IMR-90 (cell line): ENCODE measurements at regions not wholly inside any gene's neighbourhood (a gene's known extent, or its start where the extent isn't known, plus 50 kb on each side); places are given as distances from the start of the nearest gene placed in this dataset.

Experiments used
- ATAC-seq: fragments of 200-7000 bp; cut with Tn5 transposase; 2 replicates; pipeline ENCODE4 v1.9.1; 2020; ENCODE audit warnings: low read depth, mild to moderate bottlenecking, moderate library complexity
- BruUV-seq: library from RNA; stranded (reverse); fragments of 400-500 nt; replicated peaks from 2 replicates; lab custom pipeline; 2021; lab: Mats Ljungman, UMichigan
- CTCF ChIA-PET: fragments of 300-600 bp; formaldehyde crosslinking; extraction: SDS; loops from one replicate; lab custom pipeline; 2021; ENCODE audit warnings: antibody characterized with exemption; lab: Yijun Ruan, JAX
- POLR2A ChIA-PET: fragments of 300-600 bp; sonication (Branson Sonifier 250); formaldehyde crosslinking; loops from one replicate; lab custom pipeline; 2022; ENCODE audit warnings: antibody characterized with exemption; ENCODE audit not compliant: unreplicated experiment; lab: Charles Lee
- DNase-seq: peaks from one replicate; pipeline ENCODE4 v3.0.0; 2013
- H2AFZ ChIP-seq: replicated peaks from 2 replicates; pipeline ENCODE3; 2013; ENCODE audit warnings: low read length, mild to moderate bottlenecking; ENCODE audit not compliant: poor library complexity
- H2AK5ac ChIP-seq: 2 replicates; pipeline ENCODE4 v1.6.1; 2013; ENCODE audit warnings: low read depth, low read length, inconsistent platforms
- H2AK9ac ChIP-seq: replicated peaks from 2 replicates; pipeline ENCODE3; 2013; ENCODE audit warnings: mild to moderate bottlenecking, low read depth, low read length, moderate library complexity; ENCODE audit not compliant: poor library complexity
- H2BK120ac ChIP-seq: 2 replicates; pipeline ENCODE4 v1.6.1; 2013; ENCODE audit warnings: low read depth, low read length, inconsistent platforms
- H2BK15ac ChIP-seq: 3 replicates; pipeline ENCODE4 v1.6.1; 2013; ENCODE audit warnings: low read depth, low read length, inconsistent platforms
- H2BK20ac ChIP-seq: 2 replicates; pipeline ENCODE4 v1.6.1; 2013; ENCODE audit warnings: low read depth, mild to moderate bottlenecking, inconsistent platforms, low read length, moderate library complexity
- H2BK5ac ChIP-seq: 2 replicates; pipeline ENCODE4 v1.6.1; 2013; ENCODE audit warnings: mild to moderate bottlenecking, low read depth, low read length, inconsistent platforms; ENCODE audit not compliant: poor library complexity, severe bottlenecking
- H3K14ac ChIP-seq: replicated peaks from 2 replicates; pipeline ENCODE4 v1.6.1; 2013; ENCODE audit warnings: low read depth, low read length, inconsistent platforms
- H3K18ac ChIP-seq: 2 replicates; pipeline ENCODE4 v1.6.1; 2013; ENCODE audit warnings: low read depth, low read length, control low read depth
- H3K23ac ChIP-seq: 2 replicates; pipeline ENCODE4 v1.6.1; 2013; ENCODE audit warnings: low read depth, low read length, inconsistent platforms
- H3K27ac ChIP-seq: 2 replicates; pipeline ENCODE4 v1.5.1; 2013; ENCODE audit warnings: mild to moderate bottlenecking, control low read depth, low read length; ENCODE audit not compliant: insufficient read depth
- H3K27me3 ChIP-seq: 2 replicates; pipeline ENCODE4 v1.6.1; 2013; ENCODE audit warnings: low read length; ENCODE audit not compliant: control insufficient read depth, insufficient read depth
- H3K36me3 ChIP-seq: 2 replicates; pipeline ENCODE4 v1.6.1; 2013; ENCODE audit warnings: low read length, mixed read lengths; ENCODE audit not compliant: control insufficient read depth, insufficient read depth
- H3K4ac ChIP-seq: 2 replicates; pipeline ENCODE4 v1.6.1; 2013; ENCODE audit warnings: low read depth, low read length, inconsistent platforms
- H3K4me1 ChIP-seq: 2 replicates; pipeline ENCODE4 v1.6.1; 2013; ENCODE audit warnings: low read length, mixed read lengths; ENCODE audit not compliant: control insufficient read depth, insufficient read depth
- H3K4me2 ChIP-seq: 2 replicates; pipeline ENCODE4 v1.6.1; 2013; ENCODE audit warnings: low read depth, mild to moderate bottlenecking, control low read depth, low read length, moderate library complexity
- H3K4me3 ChIP-seq: 2 replicates; pipeline ENCODE4 v1.5.1; 2013; ENCODE audit warnings: low read depth, mild to moderate bottlenecking, control low read depth, low read length, moderate library complexity; ENCODE audit not compliant: insufficient read depth
- H3K56ac ChIP-seq: 2 replicates; pipeline ENCODE4 v1.6.1; 2013; ENCODE audit warnings: low read length, inconsistent platforms; ENCODE audit not compliant: insufficient read depth; ENCODE audit errors: extremely low read depth
- H3K79me1 ChIP-seq, 2 experiments: 2 replicates each; pipeline ENCODE4 v1.6.1; 2013; ENCODE audit warnings: low read length in 2 of 2, inconsistent platforms in 1 of 2, low read depth in 1 of 2
- H3K9ac ChIP-seq: 2 replicates; pipeline ENCODE4 v1.6.1; 2013; ENCODE audit warnings: low read depth, low read length, control low read depth
- H3K9me1 ChIP-seq: 2 replicates; pipeline ENCODE4 v1.6.1; 2013; ENCODE audit warnings: low read length, inconsistent platforms; ENCODE audit not compliant: insufficient read depth
- H3K9me3 ChIP-seq: 2 replicates; pipeline ENCODE4 v1.6.1; 2013; ENCODE audit warnings: low read length; ENCODE audit not compliant: control insufficient read depth, insufficient read depth
- H4K20me1 ChIP-seq: 2 replicates; pipeline ENCODE4 v1.6.1; 2013; ENCODE audit warnings: low read length, inconsistent platforms; ENCODE audit not compliant: insufficient read depth
- H4K5ac ChIP-seq: 2 replicates; pipeline ENCODE4 v1.6.1; 2013; ENCODE audit warnings: mild to moderate bottlenecking, low read depth, low read length, control low read depth
- H4K8ac ChIP-seq, 2 experiments: 2 replicates each; pipeline ENCODE4 v1.6.1; 2013; ENCODE audit warnings: low read depth in 2 of 2, low read length in 2 of 2, control low read depth in 1 of 2, inconsistent platforms in 1 of 2
- H4K91ac ChIP-seq: 2 replicates; pipeline ENCODE4 v1.6.1; 2013; ENCODE audit warnings: low read depth, low read length, inconsistent platforms; ENCODE audit not compliant: insufficient read depth
- BHLHE40 ChIP-seq: fragments of 150-350 bp; IDR thresholded peaks from 2 replicates; pipeline ENCODE4 v1.6.1; 2016; ENCODE audit warnings: mild to moderate bottlenecking, low read depth, low read length
- CEBPB ChIP-seq: IDR thresholded peaks from 2 replicates; pipeline ENCODE4 v1.6.1; 2012; ENCODE audit warnings: low read depth, low read length, improper control_type of control experiment
- CHD1 ChIP-seq: IDR thresholded peaks from 2 replicates; pipeline ENCODE4 v1.6.1; 2012; ENCODE audit warnings: low read depth, low read length, improper control_type of control experiment
- FOS ChIP-seq: fragments of 150-350 bp; IDR thresholded peaks from 2 replicates; pipeline ENCODE4 v1.6.1; 2016; ENCODE audit warnings: low read depth, low read length
- MAFK ChIP-seq: IDR thresholded peaks from 2 replicates; pipeline ENCODE4 v1.6.1; 2012; ENCODE audit warnings: low read depth, low read length, improper control_type of control experiment
- MAZ ChIP-seq: IDR thresholded peaks from 2 replicates; pipeline ENCODE4 v1.6.1; 2012; ENCODE audit warnings: low read depth, mild to moderate bottlenecking, low read length, improper control_type of control experiment, moderate library complexity, borderline replicate concordance
- MXI1 ChIP-seq: IDR thresholded peaks from 2 replicates; pipeline ENCODE4 v1.6.1; 2012; ENCODE audit warnings: low read depth, mild to moderate bottlenecking, low read length, moderate library complexity, borderline replicate concordance
- NFE2L2 ChIP-seq: fragments of 150-350 bp; IDR thresholded peaks from 2 replicates; pipeline ENCODE4 v1.6.1; 2016; ENCODE audit warnings: low read depth, mild to moderate bottlenecking, low read length
- POLR2A ChIP-seq: IDR thresholded peaks from 2 replicates; pipeline ENCODE4 v1.6.1; 2012; ENCODE audit warnings: mild to moderate bottlenecking, low read depth, low read length
- RAD21 ChIP-seq: IDR thresholded peaks from 2 replicates; pipeline ENCODE4 v1.6.1; 2012; ENCODE audit warnings: low read length, improper control_type of control experiment
- RCOR1 ChIP-seq: IDR thresholded peaks from 2 replicates; pipeline ENCODE4 v1.6.1; 2012; ENCODE audit warnings: mild to moderate bottlenecking, low read length, improper control_type of control experiment; ENCODE audit not compliant: insufficient replicate concordance
- RFX5 ChIP-seq: IDR thresholded peaks from 2 replicates; pipeline ENCODE4 v1.8.0; 2012; ENCODE audit warnings: low read depth, mild to moderate bottlenecking, low read length, moderate library complexity
- SMC3 ChIP-seq: fragments of 150-350 bp; IDR thresholded peaks from 2 replicates; pipeline ENCODE4 v1.6.1; 2016; ENCODE audit warnings: low read depth, mild to moderate bottlenecking, antibody characterized with exemption, low read length, moderate library complexity
- WGBS, 2 experiments: methylation state at CpG; one replicate each; pipeline versions ENCODE4 v1.1.5 to v1.1.7; 2013; ENCODE audit warnings: missing lambda C conversion rate in 2 of 2; ENCODE audit not compliant: insufficient read length in 1 of 2; ENCODE audit errors: extremely low coverage in 2 of 2; 5-methylcytosine and 5-hydroxymethylcytosine counted together
- dilution Hi-C: fragments of 300-500 bp; cut with HindIII; formaldehyde crosslinking; loops from one replicate; pipeline ENCODE4 v1.14.3; 2018; ENCODE audit warnings: low sequenced_read_pairs; ENCODE audit not compliant: unreplicated experiment
- in situ Hi-C: fragments of 300-500 bp; cut with MboI; formaldehyde crosslinking; loops from 3 replicates; pipeline ENCODE4 v1.14.3; 2019; ENCODE audit warnings: low sequenced_read_pairs, inconsistent platforms, mixed read lengths
- intact Hi-C: fragments of 100-400 bp; cut with micrococcal nuclease; formaldehyde crosslinking; loops from 2 replicates; pipeline ENCODE4 v1.10.0; 2022
- TF ChIP-seq, protein P1 (sequence below): conservative IDR thresholded peaks from 2 replicates; pipeline ENCODE4 v1.5.1; 2012; ENCODE audit warnings: mild to moderate bottlenecking, low read depth, low read length, improper control_type of control experiment
- TF ChIP-seq, protein P2 (sequence below): fragments of 150-350 bp; IDR thresholded peaks from 2 replicates; pipeline ENCODE4 v1.6.1; 2017; ENCODE audit warnings: mild to moderate bottlenecking, antibody characterized with exemption, low read length, low read depth
- TF ChIP-seq, protein P3 (sequence below): fragments of 150-350 bp; IDR thresholded peaks from 2 replicates; pipeline ENCODE4 v1.6.1; 2016; ENCODE audit warnings: low read depth, mild to moderate bottlenecking, low read length, moderate library complexity, borderline replicate concordance

DNA sequence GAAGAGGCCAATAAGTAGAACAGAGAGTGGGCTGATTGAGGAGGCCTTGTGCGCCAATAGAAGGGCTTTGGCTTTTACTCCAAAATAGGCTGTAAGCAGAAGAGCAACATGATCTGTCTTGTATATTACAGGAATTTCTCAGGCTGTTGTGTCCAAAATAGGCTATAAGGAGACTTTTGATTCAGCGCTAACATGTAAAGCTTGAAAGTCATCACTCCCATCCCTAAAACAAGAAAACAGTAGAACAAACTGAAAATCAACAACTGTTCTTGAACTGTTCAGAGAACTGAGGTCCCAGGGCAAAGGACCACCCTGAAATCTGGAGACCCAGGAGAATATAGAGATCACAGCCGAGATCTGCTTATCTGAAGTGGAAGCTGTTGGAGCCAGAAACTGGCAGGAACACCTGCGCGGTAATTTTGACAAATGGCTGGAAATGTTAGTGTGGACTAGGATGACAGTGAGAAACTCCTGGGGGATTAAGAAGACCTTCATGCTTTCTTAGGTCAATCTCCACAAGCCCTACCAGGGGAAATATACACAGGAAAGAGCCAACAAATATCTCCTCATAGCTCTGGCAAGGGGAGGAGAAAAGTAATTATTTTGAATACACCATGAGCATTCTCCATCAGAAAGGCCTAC is 258.6 kb downstream of the RBM43 start:
- DNase-seq (no peak), ATAC-seq (no peak)
- Histone ChIP-seq H3K9me1 (no peaks in the 10 kb centered on the region), H3K4ac (no peak overlapping the region), H2BK20ac (no peak overlapping the region), H3K79me1 (no peaks in the 10 kb centered on the region), H2BK120ac (no peak overlapping the region), H4K5ac (no peak overlapping the region), H3K14ac (no peak overlapping the region), H2AK5ac (no peak overlapping the region), H4K20me1 (no peaks in the 10 kb centered on the region), H2AFZ (no peak overlapping the region), H4K91ac (no peak overlapping the region), H3K4me2 (no peak overlapping the region), H3K27me3 (no peaks in the 10 kb centered on the region), H3K23ac (no peak overlapping the region), H3K27ac (no peak overlapping the region), H3K36me3 (no peaks in the 10 kb centered on the region), H3K4me3 (no peak overlapping the region), H3K18ac (no peak overlapping the region), H3K56ac (no peak overlapping the region), H4K8ac (no peak overlapping the region), H3K9ac (no peak overlapping the region), H3K9me3 (no peaks in the 10 kb centered on the region), H3K4me1 (no peaks in the 10 kb centered on the region), H2AK9ac (no peak overlapping the region), H2BK15ac (no peak overlapping the region), H2BK5ac (no peak overlapping the region)
- POLR2A ChIA-PET = no interaction called here
- TF ChIP-seq, protein P1, sequence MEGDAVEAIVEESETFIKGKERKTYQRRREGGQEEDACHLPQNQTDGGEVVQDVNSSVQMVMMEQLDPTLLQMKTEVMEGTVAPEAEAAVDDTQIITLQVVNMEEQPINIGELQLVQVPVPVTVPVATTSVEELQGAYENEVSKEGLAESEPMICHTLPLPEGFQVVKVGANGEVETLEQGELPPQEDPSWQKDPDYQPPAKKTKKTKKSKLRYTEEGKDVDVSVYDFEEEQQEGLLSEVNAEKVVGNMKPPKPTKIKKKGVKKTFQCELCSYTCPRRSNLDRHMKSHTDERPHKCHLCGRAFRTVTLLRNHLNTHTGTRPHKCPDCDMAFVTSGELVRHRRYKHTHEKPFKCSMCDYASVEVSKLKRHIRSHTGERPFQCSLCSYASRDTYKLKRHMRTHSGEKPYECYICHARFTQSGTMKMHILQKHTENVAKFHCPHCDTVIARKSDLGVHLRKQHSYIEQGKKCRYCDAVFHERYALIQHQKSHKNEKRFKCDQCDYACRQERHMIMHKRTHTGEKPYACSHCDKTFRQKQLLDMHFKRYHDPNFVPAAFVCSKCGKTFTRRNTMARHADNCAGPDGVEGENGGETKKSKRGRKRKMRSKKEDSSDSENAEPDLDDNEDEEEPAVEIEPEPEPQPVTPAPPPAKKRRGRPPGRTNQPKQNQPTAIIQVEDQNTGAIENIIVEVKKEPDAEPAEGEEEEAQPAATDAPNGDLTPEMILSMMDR = no peak
- TF ChIP-seq NFE2L2 (no peak), RAD21 (no peak), RFX5 (no peak), POLR2A (no peak), FOS (no peak), CHD1 (no peak), SMC3 (no peak), MAFK (no peak), RCOR1 (no peak), CEBPB (no peak), MAZ (no peak), BHLHE40 (no peak), MXI1 (no peak)
- TF ChIP-seq, protein P2, sequence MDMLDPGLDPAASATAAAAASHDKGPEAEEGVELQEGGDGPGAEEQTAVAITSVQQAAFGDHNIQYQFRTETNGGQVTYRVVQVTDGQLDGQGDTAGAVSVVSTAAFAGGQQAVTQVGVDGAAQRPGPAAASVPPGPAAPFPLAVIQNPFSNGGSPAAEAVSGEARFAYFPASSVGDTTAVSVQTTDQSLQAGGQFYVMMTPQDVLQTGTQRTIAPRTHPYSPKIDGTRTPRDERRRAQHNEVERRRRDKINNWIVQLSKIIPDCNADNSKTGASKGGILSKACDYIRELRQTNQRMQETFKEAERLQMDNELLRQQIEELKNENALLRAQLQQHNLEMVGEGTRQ = no peak
- TF ChIP-seq, protein P3, sequence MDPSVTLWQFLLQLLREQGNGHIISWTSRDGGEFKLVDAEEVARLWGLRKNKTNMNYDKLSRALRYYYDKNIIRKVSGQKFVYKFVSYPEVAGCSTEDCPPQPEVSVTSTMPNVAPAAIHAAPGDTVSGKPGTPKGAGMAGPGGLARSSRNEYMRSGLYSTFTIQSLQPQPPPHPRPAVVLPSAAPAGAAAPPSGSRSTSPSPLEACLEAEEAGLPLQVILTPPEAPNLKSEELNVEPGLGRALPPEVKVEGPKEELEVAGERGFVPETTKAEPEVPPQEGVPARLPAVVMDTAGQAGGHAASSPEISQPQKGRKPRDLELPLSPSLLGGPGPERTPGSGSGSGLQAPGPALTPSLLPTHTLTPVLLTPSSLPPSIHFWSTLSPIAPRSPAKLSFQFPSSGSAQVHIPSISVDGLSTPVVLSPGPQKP = no peak
- no CpG with 5 or more reads among the region's 5 CpGs for WGBS, 2 experiments
- intact Hi-C loops (no loop called here), dilution Hi-C loops (no loop called here), in situ Hi-C loops (no loop called here)
- BruUV-seq = no TSS peak
- CTCF ChIA-PET = no interaction called here
